HEK293 (cell line): ENCODE measurements at regions not wholly inside any gene's neighbourhood (a gene's known extent, or its start where the extent isn't known, plus 50 kb on each side); places are given as distances from the start of the nearest gene placed in this dataset.

Experiments used
- KLF10 ChIP-seq: fragments of 450-650 bp; IDR thresholded peaks from 2 replicates; pipeline ENCODE4 v1.5.1; 2018; ENCODE audit warnings: missing biosample characterization, mild to moderate bottlenecking, missing genetic modification characterization
- YY1 ChIP-seq: fragments of 450-650 bp; formaldehyde crosslinking; IDR thresholded peaks from 2 replicates; pipeline ENCODE4 v1.5.1; 2018; ENCODE audit warnings: missing biosample characterization, missing genetic modification characterization
- YY2 ChIP-seq: fragments of 450-650 bp; formaldehyde crosslinking; IDR thresholded peaks from 2 replicates; pipeline ENCODE4 v1.5.1; 2016; ENCODE audit warnings: missing biosample characterization, missing genetic modification characterization
- ZBTB7A ChIP-seq: fragments of 450-650 bp; formaldehyde crosslinking; IDR thresholded peaks from 2 replicates; pipeline ENCODE4 v1.5.1; 2016; ENCODE audit warnings: low read depth, missing biosample characterization, missing genetic modification characterization
- ZFHX2 ChIP-seq: fragments of 450-650 bp; formaldehyde crosslinking; conservative IDR thresholded peaks from 2 replicates; pipeline ENCODE4 v1.5.1; 2016; ENCODE audit warnings: missing biosample characterization, missing genetic modification characterization
- ZNF10 ChIP-seq: fragments of 450-650 bp; formaldehyde crosslinking; IDR thresholded peaks from 2 replicates; pipeline ENCODE4 v1.5.1; 2017; ENCODE audit warnings: missing biosample characterization, missing genetic modification characterization
- ZNF19 ChIP-seq: fragments of 450-650 bp; formaldehyde crosslinking; IDR thresholded peaks from 2 replicates; pipeline ENCODE4; 2016; ENCODE audit warnings: missing biosample characterization, missing genetic modification characterization, low read depth
- TF ChIP-seq, protein P1 (sequence below): fragments of 450-650 bp; formaldehyde crosslinking; IDR thresholded peaks from 2 replicates; pipeline ENCODE4 v1.5.1; 2016; ENCODE audit warnings: missing biosample characterization, missing genetic modification characterization
- TF ChIP-seq, protein P2 (sequence below): fragments of 450-650 bp; formaldehyde crosslinking; IDR thresholded peaks from 2 replicates; pipeline ENCODE4 v1.5.1; 2016; ENCODE audit warnings: missing biosample characterization, missing genetic modification characterization
- TF ChIP-seq, protein P3 (sequence below): fragments of 450-650 bp; formaldehyde crosslinking; IDR thresholded peaks from 2 replicates; pipeline ENCODE4 v1.5.1; 2016; ENCODE audit warnings: missing biosample characterization, missing genetic modification characterization
- TF ChIP-seq, protein P4 (sequence below): IDR thresholded peaks from 2 replicates; pipeline ENCODE4 v1.6.1; 2011; ENCODE audit warnings: mild to moderate bottlenecking, low read depth, low read length, borderline replicate concordance
- TF ChIP-seq, protein P5 (sequence below): fragments of 450-650 bp; formaldehyde crosslinking; IDR thresholded peaks from 2 replicates; pipeline ENCODE4 v1.5.1; 2016; ENCODE audit warnings: missing biosample characterization, missing genetic modification characterization, low read depth

DNA sequence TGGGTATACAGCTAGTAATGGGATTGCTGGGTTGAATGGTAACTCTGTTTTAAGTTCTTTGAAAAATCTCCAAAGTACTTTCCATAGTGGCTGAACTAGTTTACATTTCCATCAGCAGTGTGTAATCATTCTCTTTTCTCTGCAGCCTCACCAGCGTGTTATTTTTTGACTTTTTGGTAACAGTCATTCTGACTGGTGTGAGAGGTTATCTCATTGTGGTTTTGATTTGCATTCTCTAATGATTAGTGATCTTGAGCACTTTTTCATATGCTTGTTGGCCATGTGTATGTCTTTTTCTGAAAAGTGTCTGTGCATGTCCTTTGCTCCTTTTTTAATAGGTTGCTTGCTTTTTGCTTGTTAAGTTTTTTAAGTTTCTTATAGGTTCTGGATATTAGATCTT is 194.2 kb upstream of the PHACTR1 start:
- TF ChIP-seq YY1 (no peak), ZFHX2 (tag by site-specific recombination) (no peak), KLF10 (tag by site-specific recombination) (no peak), ZNF10 (tag by site-specific recombination) (no peak), ZBTB7A (tag by site-specific recombination) (no peak), YY2 (tag by site-specific recombination) (no peak), ZNF19 (no peak)
- TF ChIP-seq, protein P1, sequence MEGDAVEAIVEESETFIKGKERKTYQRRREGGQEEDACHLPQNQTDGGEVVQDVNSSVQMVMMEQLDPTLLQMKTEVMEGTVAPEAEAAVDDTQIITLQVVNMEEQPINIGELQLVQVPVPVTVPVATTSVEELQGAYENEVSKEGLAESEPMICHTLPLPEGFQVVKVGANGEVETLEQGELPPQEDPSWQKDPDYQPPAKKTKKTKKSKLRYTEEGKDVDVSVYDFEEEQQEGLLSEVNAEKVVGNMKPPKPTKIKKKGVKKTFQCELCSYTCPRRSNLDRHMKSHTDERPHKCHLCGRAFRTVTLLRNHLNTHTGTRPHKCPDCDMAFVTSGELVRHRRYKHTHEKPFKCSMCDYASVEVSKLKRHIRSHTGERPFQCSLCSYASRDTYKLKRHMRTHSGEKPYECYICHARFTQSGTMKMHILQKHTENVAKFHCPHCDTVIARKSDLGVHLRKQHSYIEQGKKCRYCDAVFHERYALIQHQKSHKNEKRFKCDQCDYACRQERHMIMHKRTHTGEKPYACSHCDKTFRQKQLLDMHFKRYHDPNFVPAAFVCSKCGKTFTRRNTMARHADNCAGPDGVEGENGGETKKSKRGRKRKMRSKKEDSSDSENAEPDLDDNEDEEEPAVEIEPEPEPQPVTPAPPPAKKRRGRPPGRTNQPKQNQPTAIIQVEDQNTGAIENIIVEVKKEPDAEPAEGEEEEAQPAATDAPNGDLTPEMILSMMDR (tag by site-specific recombination) = no peak
- TF ChIP-seq, protein P2, sequence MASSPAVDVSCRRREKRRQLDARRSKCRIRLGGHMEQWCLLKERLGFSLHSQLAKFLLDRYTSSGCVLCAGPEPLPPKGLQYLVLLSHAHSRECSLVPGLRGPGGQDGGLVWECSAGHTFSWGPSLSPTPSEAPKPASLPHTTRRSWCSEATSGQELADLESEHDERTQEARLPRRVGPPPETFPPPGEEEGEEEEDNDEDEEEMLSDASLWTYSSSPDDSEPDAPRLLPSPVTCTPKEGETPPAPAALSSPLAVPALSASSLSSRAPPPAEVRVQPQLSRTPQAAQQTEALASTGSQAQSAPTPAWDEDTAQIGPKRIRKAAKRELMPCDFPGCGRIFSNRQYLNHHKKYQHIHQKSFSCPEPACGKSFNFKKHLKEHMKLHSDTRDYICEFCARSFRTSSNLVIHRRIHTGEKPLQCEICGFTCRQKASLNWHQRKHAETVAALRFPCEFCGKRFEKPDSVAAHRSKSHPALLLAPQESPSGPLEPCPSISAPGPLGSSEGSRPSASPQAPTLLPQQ (tag by site-specific recombination) = no peak
- TF ChIP-seq, protein P3, sequence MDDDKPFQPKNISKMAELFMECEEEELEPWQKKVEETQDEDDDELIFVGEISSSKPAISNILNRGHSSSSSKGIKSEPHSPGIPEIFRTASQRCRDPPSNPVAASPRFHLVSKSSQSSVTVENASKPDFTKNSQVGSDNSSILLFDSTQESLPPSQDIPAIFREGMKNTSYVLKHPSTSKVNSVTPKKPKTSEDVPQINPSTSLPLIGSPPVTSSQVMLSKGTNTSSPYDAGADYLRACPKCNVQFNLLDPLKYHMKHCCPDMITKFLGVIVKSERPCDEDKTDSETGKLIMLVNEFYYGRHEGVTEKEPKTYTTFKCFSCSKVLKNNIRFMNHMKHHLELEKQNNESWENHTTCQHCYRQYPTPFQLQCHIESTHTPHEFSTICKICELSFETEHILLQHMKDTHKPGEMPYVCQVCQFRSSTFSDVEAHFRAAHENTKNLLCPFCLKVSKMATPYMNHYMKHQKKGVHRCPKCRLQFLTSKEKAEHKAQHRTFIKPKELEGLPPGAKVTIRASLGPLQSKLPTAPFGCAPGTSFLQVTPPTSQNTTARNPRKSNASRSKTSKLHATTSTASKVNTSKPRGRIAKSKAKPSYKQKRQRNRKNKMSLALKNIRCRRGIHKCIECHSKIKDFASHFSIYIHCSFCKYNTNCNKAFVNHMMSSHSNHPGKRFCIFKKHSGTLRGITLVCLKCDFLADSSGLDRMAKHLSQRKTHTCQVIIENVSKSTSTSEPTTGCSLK = no peak
- TF ChIP-seq, protein P4, sequence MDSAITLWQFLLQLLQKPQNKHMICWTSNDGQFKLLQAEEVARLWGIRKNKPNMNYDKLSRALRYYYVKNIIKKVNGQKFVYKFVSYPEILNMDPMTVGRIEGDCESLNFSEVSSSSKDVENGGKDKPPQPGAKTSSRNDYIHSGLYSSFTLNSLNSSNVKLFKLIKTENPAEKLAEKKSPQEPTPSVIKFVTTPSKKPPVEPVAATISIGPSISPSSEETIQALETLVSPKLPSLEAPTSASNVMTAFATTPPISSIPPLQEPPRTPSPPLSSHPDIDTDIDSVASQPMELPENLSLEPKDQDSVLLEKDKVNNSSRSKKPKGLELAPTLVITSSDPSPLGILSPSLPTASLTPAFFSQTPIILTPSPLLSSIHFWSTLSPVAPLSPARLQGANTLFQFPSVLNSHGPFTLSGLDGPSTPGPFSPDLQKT = no peak
- TF ChIP-seq, protein P5, sequence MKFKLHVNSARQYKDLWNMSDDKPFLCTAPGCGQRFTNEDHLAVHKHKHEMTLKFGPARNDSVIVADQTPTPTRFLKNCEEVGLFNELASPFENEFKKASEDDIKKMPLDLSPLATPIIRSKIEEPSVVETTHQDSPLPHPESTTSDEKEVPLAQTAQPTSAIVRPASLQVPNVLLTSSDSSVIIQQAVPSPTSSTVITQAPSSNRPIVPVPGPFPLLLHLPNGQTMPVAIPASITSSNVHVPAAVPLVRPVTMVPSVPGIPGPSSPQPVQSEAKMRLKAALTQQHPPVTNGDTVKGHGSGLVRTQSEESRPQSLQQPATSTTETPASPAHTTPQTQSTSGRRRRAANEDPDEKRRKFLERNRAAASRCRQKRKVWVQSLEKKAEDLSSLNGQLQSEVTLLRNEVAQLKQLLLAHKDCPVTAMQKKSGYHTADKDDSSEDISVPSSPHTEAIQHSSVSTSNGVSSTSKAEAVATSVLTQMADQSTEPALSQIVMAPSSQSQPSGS = no peak
